GM23338 (cell line): ENCODE measurements at regions not wholly inside any gene's neighbourhood (a gene's known extent, or its start where the extent isn't known, plus 50 kb on each side); places are given as distances from the start of the nearest gene placed in this dataset.

Experiments
- ATAC-seq: fragments of 200-7000 bp; cut with Tn5 transposase; 3 replicates; pipeline ENCODE4 v1.9.1; 2020
- DNase-seq: peaks from one replicate; pipeline ENCODE4 v3.0.0-alpha.2; 2015; ENCODE audit warnings: low spot score
- H2AFZ ChIP-seq: fragments of 200-600 bp; sonication (generic); 2 replicates; pipeline ENCODE4 v1.8.0; 2016; ENCODE audit warnings: antibody characterized with exemption, mild to moderate bottlenecking, moderate library complexity
- H3F3A ChIP-seq: fragments of 200-600 bp; sonication (generic); replicated peaks from 2 replicates; pipeline ENCODE4 v1.8.0; 2017; ENCODE audit warnings: antibody characterized with exemption, mixed run types, low read depth
- H3K27ac ChIP-seq: fragments of 200-600 bp; sonication (generic); 2 replicates; pipeline ENCODE4 v1.6.1; 2016; ENCODE audit warnings: low read depth
- H3K27me3 ChIP-seq: fragments of 200-600 bp; sonication (generic); 2 replicates; pipeline ENCODE4 v1.8.0; 2016; ENCODE audit warnings: mild to moderate bottlenecking, mixed run types, moderate library complexity; ENCODE audit not compliant: insufficient read depth
- H3K36me3 ChIP-seq: fragments of 200-600 bp; sonication (generic); 2 replicates; pipeline ENCODE4 v1.8.0; 2016; ENCODE audit warnings: mild to moderate bottlenecking; ENCODE audit not compliant: insufficient read depth
- H3K4me1 ChIP-seq: fragments of 200-600 bp; sonication (generic); 2 replicates; pipeline ENCODE4 v1.8.0; 2016; ENCODE audit warnings: mild to moderate bottlenecking, moderate library complexity; ENCODE audit not compliant: insufficient read depth
- H3K4me2 ChIP-seq: fragments of 200-600 bp; sonication (generic); 2 replicates; pipeline ENCODE4 v1.7.1; 2017; ENCODE audit warnings: mixed run types
- H3K4me3 ChIP-seq: fragments of 200-600 bp; sonication (generic); 2 replicates; pipeline ENCODE4 v1.6.1; 2016; ENCODE audit warnings: mixed run types
- H3K79me2 ChIP-seq: fragments of 200-600 bp; sonication (generic); replicated peaks from 2 replicates; pipeline ENCODE4 v1.8.0; 2017; ENCODE audit warnings: mild to moderate bottlenecking; ENCODE audit not compliant: insufficient read depth
- H3K9me2 ChIP-seq: fragments of 200-600 bp; sonication (generic); 2 replicates; pipeline ENCODE4 v1.8.0; 2017; ENCODE audit not compliant: insufficient read depth
- H4K20me1 ChIP-seq: fragments of 200-600 bp; sonication (generic); replicated peaks from 2 replicates; pipeline ENCODE4 v1.8.0; 2017; ENCODE audit warnings: mild to moderate bottlenecking; ENCODE audit not compliant: insufficient read depth
- H3K27ac Mint-ChIP-seq: 2 replicates; pipeline ENCODE4 v1.8.0; 2020; ENCODE audit warnings: inconsistent platforms, mild to moderate bottlenecking, moderate library complexity, mixed read lengths
- H3K27me3 Mint-ChIP-seq: 3 replicates; pipeline ENCODE4 v1.8.0; 2022; ENCODE audit warnings: low read depth, mild to moderate bottlenecking, moderate library complexity, mixed read lengths, inconsistent platforms; ENCODE audit not compliant: insufficient read depth, poor library complexity
- H3K36me3 Mint-ChIP-seq: 3 replicates; pipeline ENCODE4 v1.8.0; 2021; ENCODE audit warnings: low read depth, mild to moderate bottlenecking, inconsistent platforms, moderate library complexity, mixed read lengths
- H3K4me1 Mint-ChIP-seq: 3 replicates; pipeline ENCODE4 v1.8.0; 2020; ENCODE audit warnings: mild to moderate bottlenecking, inconsistent platforms, mixed read lengths
- H3K4me3 Mint-ChIP-seq: 3 replicates; pipeline ENCODE4 v1.8.0; 2021; ENCODE audit warnings: moderate library complexity, mild to moderate bottlenecking, inconsistent platforms, mixed read lengths
- H3K9me3 Mint-ChIP-seq: 3 replicates; pipeline ENCODE4 v1.8.0; 2020; ENCODE audit warnings: moderate library complexity, mild to moderate bottlenecking, inconsistent platforms, mixed read lengths
- CREB1 ChIP-seq: fragments of 250-450 bp; sonication (Bioruptor Pico); IDR thresholded peaks from 2 replicates; pipeline ENCODE4 v1.5.0; 2020; ENCODE audit warnings: low read depth, mild to moderate bottlenecking, moderate library complexity
- CTCF ChIP-seq, 2 experiments: fragments of 200-600 bp in 1 of 2; sonication (generic) in 1 of 2; conservative IDR thresholded peaks; 2 replicates each; pipeline versions ENCODE4 v1.5.1 to v1.6.1; 2016 to 2017; ENCODE audit warnings: antibody characterized with exemption in 2 of 2, low read depth in 2 of 2, mild to moderate bottlenecking in 2 of 2, moderate library complexity in 1 of 2
- EZH2 ChIP-seq: fragments of 200-600 bp; sonication (generic); IDR thresholded peaks from one replicate; pipeline ENCODE4 v1.8.0; 2017; ENCODE audit warnings: antibody characterized with exemption, mild to moderate bottlenecking, low read depth; ENCODE audit not compliant: unreplicated experiment
- EZH2phosphoT487 ChIP-seq: fragments of 200-600 bp; sonication (generic); IDR thresholded peaks from one replicate; pipeline ENCODE4 v1.8.1; 2018; ENCODE audit warnings: antibody characterized with exemption; ENCODE audit not compliant: unreplicated experiment
- JUNB ChIP-seq: IDR thresholded peaks from one replicate; pipeline ENCODE4 v1.6.1; 2016; ENCODE audit warnings: antibody characterized with exemption; ENCODE audit not compliant: unreplicated experiment
- NANOG ChIP-seq: IDR thresholded peaks from 2 replicates; pipeline ENCODE4 v1.6.1; 2016; ENCODE audit warnings: antibody characterized with exemption, borderline replicate concordance
- POLR2AphosphoS5 ChIP-seq: IDR thresholded peaks from 2 replicates; pipeline ENCODE4 v1.6.1; 2016; ENCODE audit warnings: antibody characterized with exemption, low read depth
- REST ChIP-seq: IDR thresholded peaks from one replicate; pipeline ENCODE4 v1.6.1; 2018; ENCODE audit warnings: antibody characterized with exemption; ENCODE audit not compliant: unreplicated experiment
- STAT1 ChIP-seq: IDR thresholded peaks from one replicate; pipeline ENCODE4 v1.6.1; 2016; ENCODE audit warnings: antibody characterized with exemption; ENCODE audit not compliant: unreplicated experiment
- ZNF114 ChIP-seq: fragments of 250-450 bp; sonication (Bioruptor Pico); IDR thresholded peaks from 2 replicates; pipeline ENCODE4 v1.5.0; 2020; ENCODE audit warnings: mild to moderate bottlenecking, moderate library complexity
- ZNF331 ChIP-seq: fragments of 250-450 bp; sonication (Bioruptor Pico); IDR thresholded peaks from 2 replicates; pipeline ENCODE4 v1.5.0; 2020; ENCODE audit warnings: low read depth, mild to moderate bottlenecking, moderate library complexity

- no peak overlapping the region for H3K4me3 ChIP-seq
- ATAC-seq = peak; percentile 86
These were observed 76.6 kb upstream of the GZMB start for GRCh38 chr14:24710403-24711112.

GRCh38 chr14:24708684-24709083 lies 74.7 kb upstream of the GZMB start:
- Histone ChIP-seq H3K9me2 (no peaks in the 10 kb centered on the region), H3K27ac (no peak overlapping the region), H3F3A (no peaks in the 10 kb centered on the region), H3K4me2 (no peak overlapping the region), H3K36me3 (no peaks in the 10 kb centered on the region), H3K4me3 (no peak overlapping the region), H3K4me1 (no peaks in the 10 kb centered on the region), H3K27me3 (no peaks in the 10 kb centered on the region), H4K20me1 (no peaks in the 10 kb centered on the region), H2AFZ (no peak overlapping the region), H3K79me2 (no peaks in the 10 kb centered on the region)
- DNase-seq = no peak
- Mint-ChIP-seq H3K4me3 (no peak overlapping the region), H3K36me3 (no peaks in the 10 kb centered on the region), H3K9me3 (no peaks in the 10 kb centered on the region), H3K4me1 (peaks cover 4% of the 10 kb centered on the region; the same call in 2 of the 3 replicates), H3K27ac (no peak overlapping the region), H3K27me3 (peaks cover 4% of the 10 kb centered on the region)
- no peak for ATAC-seq
- TF ChIP-seq ZNF331 (no peak), JUNB (no peak), STAT1 (no peak), ZNF114 (CRISPR knock-in tag) (no peak), CREB1 (CRISPR knock-in tag) (no peak), EZH2phosphoT487 (no peak), CTCF (conservative IDR thresholded peaks at IDR 0.05; ENCODE audit: low read depth in 2 of 2) (no peak), EZH2 (no peak), REST (no peak), POLR2AphosphoS5 (no peak)

More at GRCh38 chr14:24710403-24711112, 76.6 kb upstream of the GZMB start:
- Histone ChIP-seq H3F3A (no peaks in the 10 kb centered on the region), H3K4me2 (no peak overlapping the region), H3K27me3 (no peaks in the 10 kb centered on the region), H4K20me1 (no peaks in the 10 kb centered on the region), H3K79me2 (no peaks in the 10 kb centered on the region), H2AFZ (peak overlapping the region; percentile 58; the same call in 1 of the 2 replicates), H3K27ac (no peak overlapping the region), H3K4me1 (no peaks in the 10 kb centered on the region), H3K36me3 (no peaks in the 10 kb centered on the region), H3K9me2 (no peaks in the 10 kb centered on the region)
- Mint-ChIP-seq H3K36me3 (no peaks in the 10 kb centered on the region), H3K9me3 (no peaks in the 10 kb centered on the region), H3K27me3 (peaks cover 4% of the 10 kb centered on the region), H3K27ac (no peak overlapping the region), H3K4me1 (peaks cover 4% of the 10 kb centered on the region; the same call in 2 of the 3 replicates), H3K4me3 (no peak overlapping the region)
- DNase-seq = peak; percentile 78
- TF ChIP-seq CTCF (conservative IDR thresholded peaks at IDR 0.05; ENCODE audit: low read depth in 2 of 2) = peak; percentile 70 to 89
- no peak for TF ChIP-seq CREB1 (CRISPR knock-in tag)
- no peak for TF ChIP-seq NANOG
